Activated CD4-positive, alpha-beta T cell treated with anti-CD3 and anti-CD28 coated beads, Interleukin-2, amount 10 ng/mL, durations not matched to agents 7 days and 5 days (primary cell): ENCODE measurements at regions not wholly inside any gene's neighbourhood (a gene's known extent, or its start where the extent isn't known, plus 50 kb on each side); places are given as distances from the start of the nearest gene placed in this dataset.

Experiments
- CTCF ChIA-PET: fragments of 350-600 bp; sonication (Branson Sonifier 250); formaldehyde crosslinking; loops from one replicate; lab custom pipeline; 2021; ENCODE audit warnings: antibody characterized with exemption; lab: Charles Lee
- POLR2A ChIA-PET: fragments of 350-600 bp; sonication (Branson Sonifier 250); formaldehyde crosslinking; loops from one replicate; lab custom pipeline; 2021; ENCODE audit warnings: antibody characterized with exemption; lab: Charles Lee
- DNase-seq: peaks from one replicate; pipeline ENCODE4 v3.0.0-alpha.2; 2020
- H3K27ac Mint-ChIP-seq: one replicate; pipeline ENCODE4 v1.8.0; 2021; ENCODE audit warnings: mild to moderate bottlenecking, moderate library complexity, mixed read lengths
- H3K27me3 Mint-ChIP-seq: one replicate; pipeline ENCODE4 v1.8.0; 2021; ENCODE audit warnings: mixed read lengths
- H3K36me3 Mint-ChIP-seq: one replicate; pipeline ENCODE4 v1.8.0; 2021; ENCODE audit warnings: low read depth, mixed read lengths
- H3K4me1 Mint-ChIP-seq: one replicate; pipeline ENCODE4 v1.8.0; 2021; ENCODE audit warnings: mixed read lengths
- H3K4me3 Mint-ChIP-seq: one replicate; pipeline ENCODE4 v1.8.0; 2021; ENCODE audit warnings: mild to moderate bottlenecking, moderate library complexity, mixed read lengths
- H3K9me3 Mint-ChIP-seq: one replicate; pipeline ENCODE4 v1.8.0; 2021; ENCODE audit warnings: mixed read lengths

GRCh38 chr5:133890776-133891280 lies 77.6 kb downstream of the C5orf15 start:
- Mint-ChIP-seq H3K36me3 (no peaks in the 10 kb centered on the region), H3K4me1 (no peaks in the 10 kb centered on the region), H3K27me3 (peaks cover 2% of the 10 kb centered on the region)

GRCh38 chr5:133890314-133890713 lies 78.1 kb downstream of the C5orf15 start:
- no peak overlapping the region for H3K4me3 Mint-ChIP-seq
- H3K27ac Mint-ChIP-seq = no peak overlapping the region
- CTCF ChIA-PET = no interaction called here
- H3K36me3 Mint-ChIP-seq = no peaks in the 10 kb centered on the region
- no peaks in the 10 kb centered on the region for H3K4me1 Mint-ChIP-seq
- DNase-seq = no peak
- H3K9me3 Mint-ChIP-seq = peaks cover 3% of the 10 kb centered on the region
- H3K27me3 Mint-ChIP-seq = peaks cover 2% of the 10 kb centered on the region
- POLR2A ChIA-PET = no interaction called here

More at GRCh38 chr5:133890776-133891280, 77.6 kb downstream of the C5orf15 start:
- peaks cover 3% of the 10 kb centered on the region for H3K9me3 Mint-ChIP-seq
- POLR2A ChIA-PET = no interaction called here
- no peak overlapping the region for H3K4me3 Mint-ChIP-seq
- no peak overlapping the region for H3K27ac Mint-ChIP-seq
- CTCF ChIA-PET = no interaction called here
- no peak for DNase-seq

DNA sequence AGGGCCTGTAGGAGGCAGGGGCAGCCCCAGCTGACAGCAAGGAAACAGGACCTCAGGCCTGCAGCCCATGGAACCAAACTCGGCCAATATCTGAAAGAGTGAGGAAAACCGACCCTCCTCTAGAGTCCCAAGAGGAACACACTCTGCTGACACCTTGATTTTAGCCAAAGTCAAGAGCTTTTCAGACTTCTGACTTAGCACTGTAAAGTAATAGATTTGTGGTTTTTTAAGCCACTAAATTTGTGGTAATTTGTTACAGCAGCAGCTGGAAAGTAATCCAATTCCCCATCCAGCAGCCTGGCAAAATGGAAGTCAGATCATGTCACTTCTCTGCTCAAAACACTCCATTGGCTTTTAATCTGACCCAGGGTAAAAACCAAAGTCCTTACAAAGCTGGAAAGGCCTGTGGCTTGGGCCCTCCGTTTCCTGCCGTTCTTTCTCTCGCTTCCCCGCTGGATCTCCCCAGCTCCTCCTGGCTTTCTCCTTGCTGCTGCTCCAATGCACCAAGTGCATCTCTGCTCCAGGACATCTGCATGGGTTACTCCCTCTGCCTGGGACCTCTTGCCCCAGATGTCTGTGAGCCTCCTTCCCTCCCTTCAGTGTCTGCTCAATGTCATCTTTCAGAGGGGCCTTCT lies 79.0 kb downstream of the C5orf15 start:
- H3K9me3 Mint-ChIP-seq = peaks cover 3% of the 10 kb centered on the region
- H3K27me3 Mint-ChIP-seq = no peaks in the 10 kb centered on the region
- ChIA-PET CTCF (interaction anchor here (0.7 kb wide), 1 partner anchor 13 kb away, joined by 3 read pairs; no protein-coding TSS in a partner anchor), POLR2A (no interaction called here)
- no peaks in the 10 kb centered on the region for H3K4me1 Mint-ChIP-seq
- no peak for DNase-seq
- no peak overlapping the region for H3K27ac Mint-ChIP-seq
- H3K4me3 Mint-ChIP-seq = no peak overlapping the region
- no peaks in the 10 kb centered on the region for H3K36me3 Mint-ChIP-seq

DNA sequence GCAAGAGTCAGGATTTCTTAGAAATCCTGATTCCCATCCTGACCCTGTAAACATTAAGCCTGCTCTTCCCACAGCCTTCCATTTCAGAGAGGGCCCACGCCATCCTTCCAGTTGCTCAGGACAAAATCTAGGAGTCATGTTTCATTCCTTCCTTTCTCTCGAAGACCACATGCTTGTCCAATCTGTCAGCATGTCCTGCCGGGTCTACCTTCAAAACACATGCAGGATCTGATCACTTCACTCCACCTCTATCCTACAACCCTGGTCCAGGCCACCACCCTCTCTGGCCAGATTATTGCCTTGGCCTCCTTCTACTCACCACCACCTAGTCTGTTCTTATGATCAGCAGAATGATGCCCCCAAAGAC lies 79.8 kb downstream of the C5orf15 start:
- Mint-ChIP-seq H3K36me3 (no peaks in the 10 kb centered on the region), H3K27ac (no peak overlapping the region), H3K27me3 (no peaks in the 10 kb centered on the region), H3K4me3 (no peak overlapping the region), H3K4me1 (no peaks in the 10 kb centered on the region), H3K9me3 (peaks cover 3% of the 10 kb centered on the region)
- no peak for DNase-seq
- POLR2A ChIA-PET = no interaction called here
- CTCF ChIA-PET = no interaction called here

- CTCF ChIA-PET = interaction anchor here (1.0 kb wide), 1 partner anchor 16 kb away, joined by 3 read pairs; no protein-coding TSS in a partner anchor
- POLR2A ChIA-PET = no interaction called here
- no peak overlapping the region for H3K4me3 Mint-ChIP-seq
These were observed 82.9 kb downstream of the C5orf15 start for GRCh38 chr5:133885566-133885965.

DNA sequence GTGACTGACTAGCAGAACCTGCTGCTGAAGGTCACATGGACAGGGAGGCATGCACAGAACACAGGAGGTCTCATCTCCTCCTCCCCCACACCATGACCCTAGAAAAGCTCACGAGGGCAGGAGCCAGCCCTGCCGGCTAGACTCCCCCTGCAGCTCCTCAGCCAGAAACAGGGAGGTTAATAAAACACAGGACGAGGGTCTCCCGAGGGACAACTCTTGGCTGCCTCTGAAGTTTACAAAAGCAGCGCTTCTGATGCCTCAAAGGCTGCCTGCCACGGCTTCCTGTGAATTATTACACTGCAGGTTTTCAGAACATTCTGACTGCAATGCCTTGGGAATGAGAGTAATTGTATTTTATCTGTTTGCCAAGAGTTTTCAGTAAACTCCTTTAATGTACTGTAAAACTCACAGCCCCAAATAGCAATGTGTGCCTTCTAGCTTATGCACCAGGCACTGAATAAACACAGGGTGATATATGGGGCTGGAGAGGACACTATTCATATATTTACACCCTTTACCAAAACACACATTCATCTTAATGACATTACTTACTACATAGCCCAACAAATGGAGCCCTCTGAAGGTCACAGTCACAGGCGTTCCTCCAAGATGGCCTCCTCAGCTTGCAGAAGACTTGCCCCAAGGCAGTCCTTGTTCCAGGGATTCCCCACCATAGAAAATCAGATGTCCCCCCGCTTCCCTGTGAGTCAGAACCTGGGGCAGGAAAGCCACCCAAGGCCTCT lies 83.7 kb downstream of the C5orf15 start:
- DNase-seq = no peak

More at GRCh38 chr5:133885566-133885965, 82.9 kb downstream of the C5orf15 start:
- Mint-ChIP-seq H3K4me1 (no peaks in the 10 kb centered on the region), H3K27me3 (peaks cover 2% of the 10 kb centered on the region), H3K36me3 (no peaks in the 10 kb centered on the region), H3K9me3 (peaks cover 3% of the 10 kb centered on the region), H3K27ac (no peak overlapping the region)
- DNase-seq = no peak

DNA sequence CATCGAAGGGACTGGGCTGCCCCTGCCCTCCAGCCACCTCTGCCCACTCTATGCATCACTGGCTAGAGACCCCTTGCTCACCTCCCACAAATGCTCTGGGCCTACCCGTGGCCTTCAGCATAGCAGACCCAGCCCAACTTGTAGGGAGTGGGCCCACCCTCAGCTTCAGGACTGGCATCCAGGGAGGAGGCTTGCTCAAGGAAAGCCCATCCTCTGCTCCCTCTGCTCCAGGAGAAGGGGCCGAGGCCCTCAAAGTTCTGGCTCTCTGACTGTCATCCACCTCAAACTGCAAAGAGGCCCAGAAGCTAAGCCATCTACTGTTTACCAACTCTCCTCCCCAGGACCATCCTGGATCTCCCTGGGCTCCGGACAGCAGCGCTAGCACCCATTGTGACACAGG lies 84.5 kb downstream of the C5orf15 start:
- ChIA-PET CTCF (no interaction called here), POLR2A (no interaction called here)
- no peak for DNase-seq
- Mint-ChIP-seq H3K4me3 (no peak overlapping the region), H3K4me1 (no peaks in the 10 kb centered on the region), H3K27me3 (peaks cover 2% of the 10 kb centered on the region), H3K36me3 (no peaks in the 10 kb centered on the region), H3K9me3 (peaks cover 3% of the 10 kb centered on the region), H3K27ac (no peak overlapping the region)

More for the DNA sequence above, 83.7 kb downstream of the C5orf15 start:
- CTCF ChIA-PET = interaction anchor here (1.0 kb wide), 1 partner anchor 15 kb away, joined by 3 read pairs; no protein-coding TSS in a partner anchor
- POLR2A ChIA-PET = no interaction called here
- Mint-ChIP-seq H3K36me3 (no peaks in the 10 kb centered on the region), H3K27me3 (peaks cover 2% of the 10 kb centered on the region), H3K4me3 (no peak overlapping the region), H3K9me3 (peaks cover 3% of the 10 kb centered on the region), H3K4me1 (no peaks in the 10 kb centered on the region), H3K27ac (no peak overlapping the region)

- CTCF ChIA-PET = interaction anchor here (1.4 kb wide), 1 partner anchor 14 kb away, joined by 5 read pairs; no protein-coding TSS in a partner anchor
- H3K27me3 Mint-ChIP-seq = peaks cover 2% of the 10 kb centered on the region
- H3K27ac Mint-ChIP-seq = no peak overlapping the region
- H3K9me3 Mint-ChIP-seq = peaks cover 3% of the 10 kb centered on the region
- H3K36me3 Mint-ChIP-seq = no peaks in the 10 kb centered on the region
- DNase-seq = no peak
- no peak overlapping the region for H3K4me3 Mint-ChIP-seq
- H3K4me1 Mint-ChIP-seq = no peaks in the 10 kb centered on the region
- POLR2A ChIA-PET = no interaction called here
These were observed 85.6 kb downstream of the C5orf15 start for GRCh38 chr5:133882846-133883245.

DNA sequence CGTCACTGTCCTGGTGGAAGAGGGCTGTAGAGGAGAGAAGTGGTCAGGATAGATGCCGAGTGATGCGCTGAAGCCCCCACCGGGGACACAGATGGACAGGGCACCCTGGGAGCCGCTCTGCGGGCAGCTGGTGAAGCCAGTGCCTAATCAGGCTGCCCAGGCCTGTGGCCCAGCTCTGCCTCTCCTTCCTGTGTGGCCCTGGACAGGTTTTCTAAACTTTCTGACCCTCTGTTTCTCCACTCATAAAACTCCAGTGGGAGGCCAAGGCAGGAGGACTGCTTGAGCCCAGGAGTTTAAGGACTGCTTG lies 86.1 kb downstream of the C5orf15 start:
- DNase-seq = no peak
- H3K36me3 Mint-ChIP-seq = no peaks in the 10 kb centered on the region
- peak overlapping the region; percentile 27 for H3K27ac Mint-ChIP-seq
- H3K27me3 Mint-ChIP-seq = peaks cover 2% of the 10 kb centered on the region
- no peak overlapping the region for H3K4me3 Mint-ChIP-seq
- ChIA-PET CTCF (interaction anchor here (1.4 kb wide), 1 partner anchor 13 kb away, joined by 5 read pairs; no protein-coding TSS in a partner anchor), POLR2A (no interaction called here)
- H3K9me3 Mint-ChIP-seq = peaks cover 3% of the 10 kb centered on the region
- no peaks in the 10 kb centered on the region for H3K4me1 Mint-ChIP-seq

GRCh38 chr5:133881576-133882388 lies 86.6 kb downstream of the C5orf15 start:
- Mint-ChIP-seq H3K4me3 (no peak overlapping the region), H3K9me3 (peaks cover 3% of the 10 kb centered on the region), H3K27ac (no peak overlapping the region), H3K36me3 (no peaks in the 10 kb centered on the region), H3K4me1 (no peaks in the 10 kb centered on the region), H3K27me3 (peaks cover 2% of the 10 kb centered on the region)
- CTCF ChIA-PET = interaction anchor here (1.4 to 1.8 kb wide), 2 partner anchors 13 to 14 kb away, joined by 5 to 6 read pairs; no protein-coding TSS in a partner anchor
- POLR2A ChIA-PET = no interaction called here
- no peak for DNase-seq

DNA sequence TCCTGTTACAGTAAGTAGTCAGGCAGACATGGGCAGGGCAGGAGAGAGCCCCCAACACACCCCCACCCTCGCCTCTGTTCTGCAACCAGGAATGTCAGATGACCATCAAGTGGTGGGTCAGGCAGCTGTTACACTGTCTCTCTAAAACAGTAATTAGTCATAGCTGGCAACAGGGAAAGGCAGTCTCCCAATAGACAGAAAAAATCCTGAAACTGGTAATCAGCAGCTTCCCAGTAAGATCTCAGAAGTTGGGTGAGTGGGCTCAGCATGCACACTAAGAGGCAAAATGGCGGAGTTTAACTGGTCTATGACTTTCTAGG lies 90.2 kb downstream of the C5orf15 start:
- peaks cover 3% of the 10 kb centered on the region for H3K4me1 Mint-ChIP-seq
- H3K27ac Mint-ChIP-seq = no peak overlapping the region
- POLR2A ChIA-PET = no interaction called here
- no peak overlapping the region for H3K4me3 Mint-ChIP-seq
- CTCF ChIA-PET = interaction anchor here (1.2 to 1.9 kb wide), 2 partner anchors 9 to 10 kb away, joined by 3 to 8 read pairs; no protein-coding TSS in a partner anchor
- peaks cover 2% of the 10 kb centered on the region for H3K27me3 Mint-ChIP-seq
- H3K9me3 Mint-ChIP-seq = peaks cover 10% of the 10 kb centered on the region
- H3K36me3 Mint-ChIP-seq = peaks cover 4% of the 10 kb centered on the region
- DNase-seq = no peak

DNA sequence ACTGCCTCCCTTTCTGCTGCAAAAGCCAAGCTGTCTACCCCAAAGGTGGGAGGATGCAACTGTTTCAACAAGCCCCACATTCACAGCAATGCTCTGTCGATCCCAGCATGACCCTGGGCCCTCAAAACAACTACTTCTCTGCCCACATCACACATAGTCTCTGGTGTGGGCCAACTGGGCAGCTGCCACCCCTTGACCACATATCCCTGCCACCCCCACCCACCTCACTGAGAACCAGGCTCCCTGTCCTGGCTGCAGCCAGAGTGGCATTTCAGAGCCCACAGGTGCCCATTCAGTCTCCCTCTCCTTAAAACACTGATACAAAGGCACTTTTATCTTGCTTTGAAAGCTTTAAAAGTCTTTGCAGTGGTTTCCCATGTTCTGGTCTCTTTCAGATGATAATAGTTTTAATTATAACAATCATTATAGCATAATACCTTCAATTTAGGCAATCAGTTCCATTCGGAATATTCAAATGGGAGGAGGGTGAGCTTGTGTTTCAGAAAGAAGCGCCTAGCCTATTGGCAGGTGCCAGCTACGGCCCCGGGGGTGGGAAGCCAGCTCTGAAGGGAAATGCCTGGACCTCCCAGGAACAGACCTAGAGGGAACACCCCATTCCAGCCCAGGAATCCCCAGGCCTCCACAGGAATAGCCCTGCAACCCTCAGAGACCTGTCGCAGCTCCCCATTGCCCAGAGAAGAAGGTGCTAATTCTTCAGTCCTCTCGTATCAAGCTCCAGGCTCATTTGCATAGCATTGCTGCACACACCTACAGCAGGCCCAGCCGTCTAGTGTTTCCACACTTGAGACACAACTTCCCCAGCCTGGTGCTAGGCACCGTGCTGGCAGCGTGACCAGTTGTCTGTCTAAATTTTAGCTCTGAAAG lies 90.8 kb downstream of the C5orf15 start:
- Mint-ChIP-seq H3K9me3 (peaks cover 10% of the 10 kb centered on the region), H3K36me3 (peaks cover 4% of the 10 kb centered on the region), H3K4me1 (peaks cover 3% of the 10 kb centered on the region), H3K27ac (no peak overlapping the region), H3K27me3 (peaks cover 2% of the 10 kb centered on the region), H3K4me3 (no peak overlapping the region)
- ChIA-PET POLR2A (no interaction called here), CTCF (interaction anchor here (1.2 to 1.9 kb wide), 2 partner anchors 9 kb away, joined by 3 to 8 read pairs; no protein-coding TSS in a partner anchor)
- no peak for DNase-seq
